NT2/D1 (cell line): ENCODE measurements at regions not wholly inside any gene's neighbourhood (a gene's known extent, or its start where the extent isn't known, plus 50 kb on each side); places are given as distances from the start of the nearest gene placed in this dataset.

ENCODE experiments used
- DNase-seq: peaks from one replicate; pipeline ENCODE4 v3.0.0-alpha.2; 2011; ENCODE audit warnings: low read depth, low spot score
- H3K27me3 ChIP-seq: 2 replicates; pipeline ENCODE4 v1.6.0; 2011; ENCODE audit warnings: mild to moderate bottlenecking; ENCODE audit not compliant: insufficient read length, insufficient read depth
- H3K36me3 ChIP-seq: 2 replicates; pipeline ENCODE4 v1.6.1; 2011; ENCODE audit warnings: mild to moderate bottlenecking, low read length, mixed read lengths; ENCODE audit not compliant: insufficient read depth, insufficient read length
- H3K4me1 ChIP-seq: 2 replicates; pipeline ENCODE4 v1.5.1; 2011; ENCODE audit not compliant: insufficient read depth, insufficient read length
- H3K4me3 ChIP-seq: 2 replicates; pipeline ENCODE4 v1.5.1; 2011; ENCODE audit warnings: low read depth; ENCODE audit not compliant: insufficient read length
- H3K9ac ChIP-seq: 2 replicates; pipeline ENCODE4 v1.6.0; 2011; ENCODE audit warnings: low read depth; ENCODE audit not compliant: insufficient read length
- H3K9me3 ChIP-seq: 2 replicates; pipeline ENCODE4 v1.5.1; 2011; ENCODE audit warnings: mild to moderate bottlenecking, low read length; ENCODE audit not compliant: insufficient read depth
- SUZ12 ChIP-seq: IDR thresholded peaks from 2 replicates; pipeline ENCODE4 v1.6.1; 2011; ENCODE audit not compliant: insufficient read length, insufficient read depth; ENCODE audit errors: extremely low read depth
- YY1 ChIP-seq: IDR thresholded peaks from 2 replicates; pipeline ENCODE4 v1.6.1; 2011; ENCODE audit not compliant: insufficient read length, insufficient read depth
- ZNF274 ChIP-seq: IDR thresholded peaks from 2 replicates; pipeline ENCODE4 v1.6.1; 2011; ENCODE audit warnings: mild to moderate bottlenecking, low read depth, low read length

DNA sequence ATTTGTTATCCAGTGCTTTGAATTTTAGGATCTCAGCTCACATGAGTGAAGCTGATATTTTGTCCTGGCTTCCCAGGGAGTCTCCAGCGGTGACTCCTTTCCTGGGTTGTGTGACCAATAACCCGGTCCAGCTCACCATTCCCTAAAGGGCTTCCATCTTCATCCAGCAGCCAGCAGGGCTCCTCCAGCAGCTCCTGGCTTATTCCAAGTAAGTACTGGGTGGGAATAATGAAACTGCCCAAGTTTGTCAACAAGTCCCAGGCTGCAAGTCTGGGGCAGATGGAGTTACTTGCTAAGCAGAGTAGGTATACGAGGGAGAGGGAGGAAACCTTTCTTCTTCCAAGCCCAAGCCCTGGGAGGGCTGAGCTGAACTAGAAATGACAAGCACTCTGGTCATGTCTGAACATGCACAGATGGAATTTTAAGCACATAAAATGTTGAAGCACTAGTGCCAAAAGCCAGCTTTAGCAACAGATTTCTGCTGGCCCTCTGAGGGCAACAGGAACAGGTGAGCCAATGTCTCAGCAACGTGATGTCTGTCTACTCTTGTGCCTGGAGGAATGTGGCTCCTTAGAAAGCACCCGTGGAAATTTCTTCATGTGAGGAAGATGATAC is 153.7 kb upstream of the DAPK1 start:
- H3K36me3 ChIP-seq: no peaks in the 10 kb centered on the region
- no peaks in the 10 kb centered on the region for H3K27me3 ChIP-seq
- H3K4me3 ChIP-seq: no peak overlapping the region
- H3K9me3 ChIP-seq: no peaks in the 10 kb centered on the region
- H3K4me1 ChIP-seq: peaks cover 2% of the 10 kb centered on the region
- DNase-seq: no peak
- H3K9ac ChIP-seq: no peak overlapping the region
- no peak for TF ChIP-seq SUZ12
- no peak for TF ChIP-seq ZNF274
- TF ChIP-seq YY1: no peak

GRCh38 chr9:87346061-87346665 is 151.5 kb upstream of the DAPK1 start:
- no peak for DNase-seq
- no peak overlapping the region for H3K4me3 ChIP-seq
- TF ChIP-seq ZNF274: no peak
- no peak for TF ChIP-seq YY1
- TF ChIP-seq SUZ12: no peak
- H3K9me3 ChIP-seq: no peaks in the 10 kb centered on the region
- H3K9ac ChIP-seq: no peak overlapping the region
- no peaks in the 10 kb centered on the region for H3K27me3 ChIP-seq
- H3K4me1 ChIP-seq: peaks cover 2% of the 10 kb centered on the region
- H3K36me3 ChIP-seq: no peaks in the 10 kb centered on the region

DNA sequence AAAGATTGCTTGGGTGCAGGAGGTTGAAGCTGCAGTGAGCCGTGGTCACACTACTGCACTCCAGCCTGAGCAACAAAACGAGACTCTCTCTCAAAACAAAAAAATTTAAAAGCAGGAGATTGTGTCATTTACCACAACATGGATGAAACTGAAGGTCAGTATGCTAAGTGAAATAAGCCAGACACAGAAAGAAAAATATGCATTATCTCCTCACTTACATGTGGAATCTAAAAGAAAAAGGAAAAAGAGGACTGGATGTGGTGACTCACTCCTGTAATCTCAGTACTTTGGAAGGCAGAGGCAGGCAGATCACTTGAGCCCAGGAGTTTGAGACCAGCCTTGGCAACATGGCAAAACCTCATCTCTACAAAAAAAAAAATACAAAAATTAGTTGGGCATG is 146.8 kb upstream of the DAPK1 start:
- Histone ChIP-seq H3K9ac (no peak overlapping the region), H3K36me3 (no peaks in the 10 kb centered on the region), H3K4me3 (no peak overlapping the region), H3K9me3 (no peaks in the 10 kb centered on the region), H3K4me1 (no peaks in the 10 kb centered on the region), H3K27me3 (no peaks in the 10 kb centered on the region)
- TF ChIP-seq SUZ12 (no peak), YY1 (no peak), ZNF274 (no peak)
- DNase-seq: no peak

- Histone ChIP-seq H3K9me3 (peaks cover 10% of the 10 kb centered on the region), H3K27me3 (no peaks in the 10 kb centered on the region), H3K4me1 (no peaks in the 10 kb centered on the region), H3K9ac (no peak overlapping the region), H3K36me3 (no peaks in the 10 kb centered on the region), H3K4me3 (no peak overlapping the region)
- DNase-seq: no peak
- no peak for TF ChIP-seq SUZ12
- no peak for TF ChIP-seq ZNF274
- no peak for TF ChIP-seq YY1
Measured at GRCh38 chr9:87353301-87353700, 144.4 kb upstream of the DAPK1 start.

GRCh38 chr9:87354147-87354546 is 143.5 kb upstream of the DAPK1 start:
- no peak overlapping the region for H3K4me3 ChIP-seq
- H3K9me3 ChIP-seq: peaks cover 10% of the 10 kb centered on the region
- no peaks in the 10 kb centered on the region for H3K27me3 ChIP-seq
- TF ChIP-seq YY1 (no peak), ZNF274 (no peak), SUZ12 (no peak)
- no peaks in the 10 kb centered on the region for H3K36me3 ChIP-seq
- H3K4me1 ChIP-seq: no peaks in the 10 kb centered on the region
- DNase-seq: no peak
- H3K9ac ChIP-seq: no peak overlapping the region

DNA sequence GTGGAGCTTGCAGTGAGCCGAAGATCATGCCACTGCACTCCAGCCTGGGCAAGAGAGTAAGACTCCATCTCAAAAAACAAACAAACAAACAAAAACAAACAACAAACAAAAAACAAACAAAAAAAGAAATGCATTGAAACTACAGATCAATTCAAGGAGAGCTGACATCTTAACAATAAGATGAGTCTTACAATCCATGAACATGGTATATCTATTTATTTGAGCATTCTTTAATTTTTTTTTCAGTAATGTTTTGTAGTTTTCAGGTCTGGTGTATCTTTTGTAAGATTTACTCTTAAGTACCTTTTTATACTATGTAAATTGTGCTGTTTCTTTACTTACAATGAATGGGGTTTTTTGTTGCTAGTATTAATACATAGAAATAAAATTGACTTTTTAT is 140.1 kb upstream of the DAPK1 start:
- Histone ChIP-seq H3K9ac (no peak overlapping the region), H3K27me3 (no peaks in the 10 kb centered on the region), H3K4me1 (no peaks in the 10 kb centered on the region), H3K9me3 (peaks cover 15% of the 10 kb centered on the region), H3K36me3 (no peaks in the 10 kb centered on the region), H3K4me3 (no peak overlapping the region)
- DNase-seq: no peak
- TF ChIP-seq SUZ12 (no peak), ZNF274 (no peak), YY1 (no peak)

- no peaks in the 10 kb centered on the region for H3K27me3 ChIP-seq
- no peaks in the 10 kb centered on the region for H3K36me3 ChIP-seq
- peaks cover 15% of the 10 kb centered on the region for H3K9me3 ChIP-seq
- no peak overlapping the region for H3K9ac ChIP-seq
- TF ChIP-seq ZNF274: no peak
- no peak for TF ChIP-seq SUZ12
- TF ChIP-seq YY1: no peak
- H3K4me1 ChIP-seq: no peaks in the 10 kb centered on the region
- no peak overlapping the region for H3K4me3 ChIP-seq
- no peak for DNase-seq
Measured at GRCh38 chr9:87359264-87359663, 138.4 kb upstream of the DAPK1 start.
